Prostate gland (tissue), 2 donors: ENCODE measurements at regions not wholly inside any gene's neighbourhood (a gene's known extent, or its start where the extent isn't known, plus 50 kb on each side); places are given as distances from the start of the nearest gene placed in this dataset.

Experiments
- DNase-seq: peaks from one replicate; pipeline ENCODE4 v3.0.0-alpha.2; 2019; ENCODE audit warnings: low spot score
- H3K27ac ChIP-seq, 2 donors: fragments of 200-600 bp; sonication (generic); 2 replicates each; pipeline ENCODE4 v1.5.1; 2017 to 2019
- H3K27me3 ChIP-seq: fragments of 200-600 bp; sonication (generic); replicated peaks from 2 replicates; pipeline ENCODE4 v1.5.1; 2019; ENCODE audit not compliant: insufficient read depth
- H3K36me3 ChIP-seq, 2 donors: fragments of 200-600 bp; sonication (generic); 1 replicate in 1 of 2; 2 replicates in 1 of 2; pipeline versions ENCODE4 v1.5.1 to v1.8.1; 2017 to 2019
- H3K4me1 ChIP-seq: fragments of 200-600 bp; sonication (generic); replicated peaks from 2 replicates; pipeline ENCODE4 v1.5.1; 2019
- H3K4me3 ChIP-seq, 2 donors: fragments of 200-600 bp; sonication (generic); 2 replicates each; pipeline ENCODE4 v1.5.1; 2017 to 2019
- H3K9me3 ChIP-seq: fragments of 200-600 bp; sonication (generic); 2 replicates; pipeline ENCODE4 v1.5.1; 2017
- CTCF ChIP-seq, 4 experiments: fragments of 200-600 bp in 2 of 4; fragments of 450-650 bp in 2 of 4; sonication (generic) in 2 of 4; IDR thresholded peaks; 1 replicate in 3 of 4; 2 replicates in 1 of 4; pipeline ENCODE4 v1.5.1; 2016 to 2019; ENCODE audit warnings: antibody characterized with exemption in 4 of 4, mild to moderate bottlenecking in 2 of 4, moderate library complexity in 2 of 4
- POLR2A ChIP-seq: fragments of 450-650 bp; IDR thresholded peaks from one replicate; pipeline ENCODE4 v1.6.1; 2016; ENCODE audit warnings: antibody characterized with exemption, mild to moderate bottlenecking
- POLR2AphosphoS5 ChIP-seq: sonication (generic); formaldehyde crosslinking; IDR thresholded peaks from one replicate; pipeline ENCODE4 v1.6.1; 2017; ENCODE audit warnings: antibody characterized with exemption
- WGBS: methylation state at CpG from one replicate; pipeline ENCODE4 v1.1.5; 2018; 5-methylcytosine and 5-hydroxymethylcytosine counted together
- intact Hi-C: fragments of 100-400 bp; cut with DNase I; formaldehyde crosslinking; loops from one replicate; pipeline ENCODE4 v1.14.2; 2022

GRCh38 chr2:195363496-195363895, 293.5 kb upstream of the SLC39A10 start:
- no peaks in the 10 kb centered on the region for H3K4me1 ChIP-seq
- no peaks in the 10 kb centered on the region for H3K27me3 ChIP-seq
- TF ChIP-seq POLR2A (no peak), POLR2AphosphoS5 (peak; percentile 65)
- intact Hi-C loops, result no loop called here
- no peak overlapping the region for H3K4me3 ChIP-seq
- H3K9me3 ChIP-seq, result no peaks in the 10 kb centered on the region
- no peaks in the 10 kb centered on the region for H3K36me3 ChIP-seq
- no peak for DNase-seq
- peak overlapping the region in 1 of 2 donors; percentile 75 for H3K27ac ChIP-seq
- 61% methylated on average over 1 of the region's 1 CpG for WGBS

- DNase-seq, result no peak
- TF ChIP-seq CTCF (IDR thresholded peaks at IDR 0.05) (no peak), POLR2A (no peak), POLR2AphosphoS5 (no peak)
- H3K4me3 ChIP-seq, result no peak overlapping the region
- H3K9me3 ChIP-seq, result no peaks in the 10 kb centered on the region
- H3K4me1 ChIP-seq, result no peaks in the 10 kb centered on the region
- no peak overlapping the region for H3K27ac ChIP-seq
- H3K27me3 ChIP-seq, result no peaks in the 10 kb centered on the region
- 86% methylated on average over 1 of the region's 1 CpG for WGBS
- intact Hi-C loops, result no loop called here
- H3K36me3 ChIP-seq, result no peaks in the 10 kb centered on the region
These were observed 296.8 kb upstream of the SLC39A10 start for GRCh38 chr2:195360242-195360641.

- Histone ChIP-seq H3K4me1 (no peaks in the 10 kb centered on the region), H3K4me3 (no peak overlapping the region), H3K36me3 (no peaks in the 10 kb centered on the region), H3K27me3 (no peaks in the 10 kb centered on the region), H3K9me3 (no peaks in the 10 kb centered on the region), H3K27ac (no peak overlapping the region)
- 45% methylated on average over 7 of the region's 7 CpGs for WGBS
- intact Hi-C loops, result no loop called here
- no peak for DNase-seq
- TF ChIP-seq POLR2AphosphoS5, result no peak
- no peak for TF ChIP-seq CTCF (IDR thresholded peaks at IDR 0.05)
- no peak for TF ChIP-seq POLR2A
These were observed 297.8 kb upstream of the SLC39A10 start for GRCh38 chr2:195359043-195359735.

- 95% methylated on average over 4 of the region's 4 CpGs for WGBS
- no peaks in the 10 kb centered on the region for H3K36me3 ChIP-seq
- no peak for TF ChIP-seq POLR2AphosphoS5
- no peak for TF ChIP-seq CTCF (IDR thresholded peaks at IDR 0.05)
- TF ChIP-seq POLR2A, result no peak
- H3K4me3 ChIP-seq, result no peak overlapping the region
- no peaks in the 10 kb centered on the region for H3K9me3 ChIP-seq
- no peaks in the 10 kb centered on the region for H3K27me3 ChIP-seq
- intact Hi-C loops, result no loop called here
- no peaks in the 10 kb centered on the region for H3K4me1 ChIP-seq
- H3K27ac ChIP-seq, result no peak overlapping the region
- DNase-seq, result no peak
These were observed 300.0 kb upstream of the SLC39A10 start for GRCh38 chr2:195356920-195357440.

- no peak for TF ChIP-seq CTCF (IDR thresholded peaks at IDR 0.05)
- TF ChIP-seq POLR2A, result no peak
- TF ChIP-seq POLR2AphosphoS5, result no peak
- no peaks in the 10 kb centered on the region for H3K9me3 ChIP-seq
- H3K4me3 ChIP-seq, result no peak overlapping the region
- no peaks in the 10 kb centered on the region for H3K36me3 ChIP-seq
- 37% methylated on average over 1 of the region's 1 CpG for WGBS
- no peak overlapping the region for H3K27ac ChIP-seq
- intact Hi-C loops, result no loop called here
- DNase-seq, result no peak
- no peaks in the 10 kb centered on the region for H3K4me1 ChIP-seq
- no peaks in the 10 kb centered on the region for H3K27me3 ChIP-seq
These were observed 301.0 kb upstream of the SLC39A10 start for GRCh38 chr2:195356026-195356425.
